Spleen (tissue), 11 donors: ENCODE measurements at regions not wholly inside any gene's neighbourhood (a gene's known extent, or its start where the extent isn't known, plus 50 kb on each side); places are given as distances from the start of the nearest gene placed in this dataset.
A peak's percentile ranks its signal among the peaks of the same experiment; 100 is the strongest.

ENCODE experiments used
- DNase-seq: peaks from one replicate; pipeline ENCODE4 v3.0.0-alpha.2; 2020
- H3K27ac ChIP-seq, 8 donors: fragments of 200-600 bp; sonication (generic) in 7 of 8; 1 replicate in 4 of 8; 2 replicates in 4 of 8; pipeline versions ENCODE4 v1.5.0 to v1.8.0; 2016 to 2021; ENCODE audit warnings: inconsistent platforms in 4 of 8, mild to moderate bottlenecking in 4 of 8, moderate library complexity in 1 of 8
- H3K27me3 ChIP-seq, 7 donors: fragments of 200-600 bp; sonication (generic) in 6 of 7; replicated peaks in 1 of 7; 1 replicate in 4 of 7; 2 replicates in 3 of 7; pipeline versions ENCODE4 v1.5.0 to v1.8.0; 2016 to 2021; ENCODE audit warnings: inconsistent platforms in 3 of 7, mild to moderate bottlenecking in 1 of 7
- H3K36me3 ChIP-seq, 6 donors: fragments of 200-600 bp; sonication (generic) in 5 of 6; 1 replicate in 4 of 6; 2 replicates in 2 of 6; pipeline versions ENCODE4 v1.5.0 to v1.8.0; 2016 to 2021; ENCODE audit warnings: inconsistent platforms in 2 of 6
- H3K4me1 ChIP-seq, 6 donors: fragments of 200-600 bp; sonication (generic) in 5 of 6; 1 replicate in 3 of 6; 2 replicates in 3 of 6; pipeline versions ENCODE4 v1.5.0 to v1.8.0; 2016 to 2021; ENCODE audit warnings: inconsistent platforms in 3 of 6
- H3K4me3 ChIP-seq, 8 donors: fragments of 200-600 bp; sonication (generic) in 7 of 8; 1 replicate in 4 of 8; 2 replicates in 4 of 8; pipeline versions ENCODE4 v1.5.0 to v1.8.0; 2016 to 2021; ENCODE audit warnings: inconsistent platforms in 4 of 8, mild to moderate bottlenecking in 4 of 8, moderate library complexity in 2 of 8
- H3K9me3 ChIP-seq, 8 donors: fragments of 200-600 bp; sonication (generic) in 7 of 8; 1 replicate in 4 of 8; 2 replicates in 4 of 8; pipeline versions ENCODE4 v1.5.0 to v1.8.0; 2016 to 2021; ENCODE audit warnings: inconsistent platforms in 4 of 8
- POLR2A ChIP-seq, 3 donors: fragments of 450-650 bp; IDR thresholded peaks; one replicate each; pipeline ENCODE4 v1.5.1; 2017; ENCODE audit warnings: antibody characterized with exemption in 3 of 3, mild to moderate bottlenecking in 1 of 3
- POLR2AphosphoS5 ChIP-seq, 3 donors: sonication (generic); formaldehyde crosslinking; IDR thresholded peaks; one replicate each; pipeline ENCODE4 v1.5.1; 2017; ENCODE audit warnings: antibody characterized with exemption in 3 of 3
- WGBS, 5 donors: extraction: QIAGEN DNeasy Blood & Tissue Kit in 3 of 5; methylation state at CpG; one replicate each; pipeline versions ENCODE4 v1.1.5 to v1.1.7; 2013 to 2018; 5-methylcytosine and 5-hydroxymethylcytosine counted together
- intact Hi-C: fragments of 100-400 bp; cut with DNase I; formaldehyde crosslinking; loops from one replicate; pipeline ENCODE4 v1.15.0; 2023; ENCODE audit warnings: low total_unique reads
- TF ChIP-seq, protein P1 (sequence below), 11 experiments: fragments of 200-600 bp in 7 of 11; fragments of 450-650 bp in 4 of 11; sonication (generic) in 4 of 11; IDR thresholded peaks in 8 of 11; conservative IDR thresholded peaks in 3 of 11; 1 replicate in 7 of 11; 2 replicates in 4 of 11; pipeline versions ENCODE4 v1.4.0 to v1.8.0; 2016 to 2021; ENCODE audit warnings: antibody characterized with exemption in 11 of 11, inconsistent platforms in 4 of 11, mild to moderate bottlenecking in 1 of 11
- donor health status: healthy with polysubstance abuse.
- donor health status: DM: no; HTN: no; CAD: no; lungs with moderate emphysema.
- donor health status: DM: no; HTN: no; CAD: no.
- donor health status: Bipolar disorder and iron deficiency.
- donor health status: healthy.
- donor health status: DM: no; HTN: no; CAD: no.
- donor health status: DM: yes; HTN: yes; CAD: no.

- H3K4me1 ChIP-seq, result no peaks in the 10 kb centered on the region
- WGBS, 5 donors, result 75 to 91% (median 85%) methylated on average over 1 of the region's 1 CpG
- H3K9me3 ChIP-seq, result peaks cover 0 to 9% (median 0%) of the 10 kb centered on the region in 8 donors
- no peak overlapping the region for H3K27ac ChIP-seq
- intact Hi-C loops, result no loop called here
- no peaks in the 10 kb centered on the region for H3K27me3 ChIP-seq
- no peak for DNase-seq
- TF ChIP-seq POLR2AphosphoS5 (IDR thresholded peaks at IDR 0.05), result no peak
- TF ChIP-seq, protein P1, sequence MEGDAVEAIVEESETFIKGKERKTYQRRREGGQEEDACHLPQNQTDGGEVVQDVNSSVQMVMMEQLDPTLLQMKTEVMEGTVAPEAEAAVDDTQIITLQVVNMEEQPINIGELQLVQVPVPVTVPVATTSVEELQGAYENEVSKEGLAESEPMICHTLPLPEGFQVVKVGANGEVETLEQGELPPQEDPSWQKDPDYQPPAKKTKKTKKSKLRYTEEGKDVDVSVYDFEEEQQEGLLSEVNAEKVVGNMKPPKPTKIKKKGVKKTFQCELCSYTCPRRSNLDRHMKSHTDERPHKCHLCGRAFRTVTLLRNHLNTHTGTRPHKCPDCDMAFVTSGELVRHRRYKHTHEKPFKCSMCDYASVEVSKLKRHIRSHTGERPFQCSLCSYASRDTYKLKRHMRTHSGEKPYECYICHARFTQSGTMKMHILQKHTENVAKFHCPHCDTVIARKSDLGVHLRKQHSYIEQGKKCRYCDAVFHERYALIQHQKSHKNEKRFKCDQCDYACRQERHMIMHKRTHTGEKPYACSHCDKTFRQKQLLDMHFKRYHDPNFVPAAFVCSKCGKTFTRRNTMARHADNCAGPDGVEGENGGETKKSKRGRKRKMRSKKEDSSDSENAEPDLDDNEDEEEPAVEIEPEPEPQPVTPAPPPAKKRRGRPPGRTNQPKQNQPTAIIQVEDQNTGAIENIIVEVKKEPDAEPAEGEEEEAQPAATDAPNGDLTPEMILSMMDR (IDR thresholded peaks at IDR 0.05 in 8 of 11, conservative IDR thresholded peaks at IDR 0.05 in 3 of 11), result no peak
- TF ChIP-seq POLR2A (IDR thresholded peaks at IDR 0.05), result no peak
- H3K4me3 ChIP-seq, result no peak overlapping the region
- no peaks in the 10 kb centered on the region for H3K36me3 ChIP-seq
Observed at GRCh38 chr13:72590091-72590740, 137.2 kb downstream of the MZT1 start.

DNA sequence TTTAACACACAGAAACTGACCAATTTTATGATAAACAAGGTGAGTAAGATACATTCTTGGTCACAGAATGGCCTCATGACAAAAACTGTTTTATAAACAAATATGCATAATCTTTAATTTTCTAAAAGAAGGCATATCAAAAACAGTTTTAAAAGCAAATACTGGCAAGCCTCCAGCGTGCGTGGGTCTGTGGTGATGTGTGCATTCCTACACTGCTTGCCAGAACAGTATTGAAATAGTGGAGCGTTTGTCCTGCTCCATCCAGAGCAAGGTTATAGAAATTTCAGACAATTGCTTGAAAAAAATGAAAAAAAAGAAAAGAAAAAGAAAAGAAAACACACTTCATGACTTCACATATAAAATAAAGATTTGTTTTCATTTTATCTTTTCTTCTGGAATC lies 140.9 kb downstream of the MZT1 start:
- TF ChIP-seq POLR2AphosphoS5 (IDR thresholded peaks at IDR 0.05) (no peak), POLR2A (IDR thresholded peaks at IDR 0.05) (no peak)
- TF ChIP-seq, protein P1 (IDR thresholded peaks at IDR 0.05 in 8 of 11, conservative IDR thresholded peaks at IDR 0.05 in 3 of 11), result no peak
- no peak overlapping the region for H3K27ac ChIP-seq
- H3K27me3 ChIP-seq, result no peaks in the 10 kb centered on the region
- H3K9me3 ChIP-seq, result peaks cover 0 to 9% (median 0%) of the 10 kb centered on the region in 8 donors
- no peak overlapping the region for H3K4me3 ChIP-seq
- no peaks in the 10 kb centered on the region for H3K36me3 ChIP-seq
- 59 to 77% (median 74%) methylated on average over 3 of the region's 3 CpGs for WGBS, 5 donors
- no peak for DNase-seq
- intact Hi-C loops, result no loop called here
- no peaks in the 10 kb centered on the region for H3K4me1 ChIP-seq

DNA sequence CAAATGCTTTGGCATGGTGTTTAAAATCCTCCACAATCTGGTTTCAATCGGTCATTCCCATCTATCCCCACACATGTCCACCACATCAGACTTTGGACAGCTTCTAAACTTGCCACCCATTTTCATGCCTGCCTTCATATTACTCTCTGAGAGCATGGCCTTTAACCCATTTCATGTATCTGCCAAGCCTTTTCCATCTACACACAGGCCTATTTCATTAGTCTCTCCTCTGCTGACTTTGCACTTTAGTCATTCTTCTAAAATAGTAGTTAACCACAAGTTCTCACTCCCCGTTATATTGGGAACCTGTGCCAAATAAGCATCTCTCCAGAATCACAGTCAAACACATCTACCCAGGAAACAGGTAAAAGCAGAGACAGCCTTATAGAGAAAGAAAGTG lies 142.2 kb downstream of the MZT1 start:
- intact Hi-C loops, result no loop called here
- H3K27ac ChIP-seq, result no peak overlapping the region
- no peaks in the 10 kb centered on the region for H3K36me3 ChIP-seq
- H3K4me3 ChIP-seq, result no peak overlapping the region
- no peaks in the 10 kb centered on the region for H3K4me1 ChIP-seq
- TF ChIP-seq POLR2A (IDR thresholded peaks at IDR 0.05), result no peak
- no peak for TF ChIP-seq POLR2AphosphoS5 (IDR thresholded peaks at IDR 0.05)
- TF ChIP-seq, protein P1 (IDR thresholded peaks at IDR 0.05 in 8 of 11, conservative IDR thresholded peaks at IDR 0.05 in 3 of 11), result no peak
- no peaks in the 10 kb centered on the region for H3K9me3 ChIP-seq
- no peak for DNase-seq
- 53 to 69% (median 65%) methylated on average over 2 of the region's 2 CpGs for WGBS, 5 donors
- no peaks in the 10 kb centered on the region for H3K27me3 ChIP-seq

- peak overlapping the region in 4 of 8 donors; percentile 23 to 59 (median 43) for H3K27ac ChIP-seq
- intact Hi-C loops, result no loop called here
- WGBS, 5 donors, result 49 to 67% (median 62%) methylated on average over 2 of the region's 2 CpGs
- H3K36me3 ChIP-seq, result no peaks in the 10 kb centered on the region
- TF ChIP-seq, protein P1 (IDR thresholded peaks at IDR 0.05 in 8 of 11, conservative IDR thresholded peaks at IDR 0.05 in 3 of 11), result no peak
- no peak for TF ChIP-seq POLR2A (IDR thresholded peaks at IDR 0.05)
- H3K9me3 ChIP-seq, result peaks cover 0 to 25% (median 17%) of the 10 kb centered on the region in 8 donors
- H3K4me3 ChIP-seq, result no peak overlapping the region
- DNase-seq, result no peak
- no peaks in the 10 kb centered on the region for H3K27me3 ChIP-seq
- peaks cover 0 to 4% (median 0%) of the 10 kb centered on the region in 6 donors for H3K4me1 ChIP-seq
Observed at GRCh38 chr13:72571191-72571590, 156.2 kb downstream of the MZT1 start.
